ENCODE measurements at regions not wholly inside any gene's neighbourhood (a gene's known extent, or its start where the extent isn't known, plus 50 kb on each side); places are given as distances from the start of the nearest gene placed in this dataset.

GRCh38 chr15:59741274-59741906 is 52.3 kb upstream of the BNIP2 start (continued):
- TF ChIP-seq ZNF530 (tag by site-specific recombination; IDR thresholded peaks at IDR 0.05; ENCODE audit: low read depth): no peak
- no peak for TF ChIP-seq KLF17 (tag by site-specific recombination; IDR thresholded peaks at IDR 0.05)
- no peak for TF ChIP-seq ZNF37A (tag by site-specific recombination; IDR thresholded peaks at IDR 0.05)
- 0 out of 2 replicates have a peak, but pooled peaks have one; percentile 14 for TF ChIP-seq ZNF24 (tag by site-specific recombination; IDR thresholded peaks at IDR 0.05)
- TF ChIP-seq ZNF362 (tag by site-specific recombination; IDR thresholded peaks at IDR 0.05): no peak
- peak; percentile 57; the same call in 1 of the 2 replicates for TF ChIP-seq ZSCAN30 (tag by site-specific recombination; IDR thresholded peaks at IDR 0.05)
- TF ChIP-seq ZNF654 (tag by site-specific recombination; IDR thresholded peaks at IDR 0.05; ENCODE audit: low read depth): peak; percentile 78
- peak; percentile 66 for TF ChIP-seq ZNF843 (tag by site-specific recombination; IDR thresholded peaks at IDR 0.05)
- no peak for TF ChIP-seq ZNF518A (tag by site-specific recombination; conservative IDR thresholded peaks at IDR 0.05; ENCODE audit: low read depth)
- no peak for TF ChIP-seq ZNF138 (tag by site-specific recombination; IDR thresholded peaks at IDR 0.05; ENCODE audit: borderline replicate concordance)
- TF ChIP-seq ZNF692 (tag by site-specific recombination; IDR thresholded peaks at IDR 0.05): no peak
- TF ChIP-seq PRDM6 (tag by site-specific recombination; IDR thresholded peaks at IDR 0.05): peak; percentile 6; the same call in 1 of the 2 replicates
- TF ChIP-seq PRDM10 (tag by site-specific recombination; IDR thresholded peaks at IDR 0.05): peak; percentile 20; the same call in 1 of the 2 replicates
- peak; percentile 7; the same call in 1 of the 2 replicates for TF ChIP-seq GLIS1 (tag by site-specific recombination; IDR thresholded peaks at IDR 0.05)
- TF ChIP-seq MZF1 (tag by site-specific recombination; IDR thresholded peaks at IDR 0.05; ENCODE audit: borderline replicate concordance): peak; percentile 88
- 0 out of 2 replicates have a peak, but pooled peaks have one; percentile 11 for TF ChIP-seq WT1 (tag by site-specific recombination; IDR thresholded peaks at IDR 0.05)
- TF ChIP-seq IKZF3 (tag by site-specific recombination; IDR thresholded peaks at IDR 0.05): 0 out of 2 replicates have a peak, but pooled peaks have one; percentile 22
- TF ChIP-seq ZNF394 (tag by site-specific recombination; IDR thresholded peaks at IDR 0.05; ENCODE audit: borderline replicate concordance): peak; percentile 22; the same call in 1 of the 2 replicates
- TF ChIP-seq BCL6B (tag by site-specific recombination; IDR thresholded peaks at IDR 0.05): 0 out of 2 replicates have a peak, but pooled peaks have one; percentile 13
- TF ChIP-seq ZNF112 (tag by site-specific recombination; IDR thresholded peaks at IDR 0.05): no peak
- TF ChIP-seq ZNF184 (tag by site-specific recombination; IDR thresholded peaks at IDR 0.05): 0 out of 2 replicates have a peak, but pooled peaks have one; percentile 1
- peak; percentile 17; the same call in 1 of the 2 replicates for TF ChIP-seq TRIM28 (IDR thresholded peaks at IDR 0.05; ENCODE audit: borderline replicate concordance, low read length)
